ENCODE measurements at regions not wholly inside any gene's neighbourhood (a gene's known extent, or its start where the extent isn't known, plus 50 kb on each side); places are given as distances from the start of the nearest gene placed in this dataset.

GRCh38 chr9:82275258-82275927, 286.8 kb downstream of the SPATA31D1 start (continued):
- TF ChIP-seq, protein P1, sequence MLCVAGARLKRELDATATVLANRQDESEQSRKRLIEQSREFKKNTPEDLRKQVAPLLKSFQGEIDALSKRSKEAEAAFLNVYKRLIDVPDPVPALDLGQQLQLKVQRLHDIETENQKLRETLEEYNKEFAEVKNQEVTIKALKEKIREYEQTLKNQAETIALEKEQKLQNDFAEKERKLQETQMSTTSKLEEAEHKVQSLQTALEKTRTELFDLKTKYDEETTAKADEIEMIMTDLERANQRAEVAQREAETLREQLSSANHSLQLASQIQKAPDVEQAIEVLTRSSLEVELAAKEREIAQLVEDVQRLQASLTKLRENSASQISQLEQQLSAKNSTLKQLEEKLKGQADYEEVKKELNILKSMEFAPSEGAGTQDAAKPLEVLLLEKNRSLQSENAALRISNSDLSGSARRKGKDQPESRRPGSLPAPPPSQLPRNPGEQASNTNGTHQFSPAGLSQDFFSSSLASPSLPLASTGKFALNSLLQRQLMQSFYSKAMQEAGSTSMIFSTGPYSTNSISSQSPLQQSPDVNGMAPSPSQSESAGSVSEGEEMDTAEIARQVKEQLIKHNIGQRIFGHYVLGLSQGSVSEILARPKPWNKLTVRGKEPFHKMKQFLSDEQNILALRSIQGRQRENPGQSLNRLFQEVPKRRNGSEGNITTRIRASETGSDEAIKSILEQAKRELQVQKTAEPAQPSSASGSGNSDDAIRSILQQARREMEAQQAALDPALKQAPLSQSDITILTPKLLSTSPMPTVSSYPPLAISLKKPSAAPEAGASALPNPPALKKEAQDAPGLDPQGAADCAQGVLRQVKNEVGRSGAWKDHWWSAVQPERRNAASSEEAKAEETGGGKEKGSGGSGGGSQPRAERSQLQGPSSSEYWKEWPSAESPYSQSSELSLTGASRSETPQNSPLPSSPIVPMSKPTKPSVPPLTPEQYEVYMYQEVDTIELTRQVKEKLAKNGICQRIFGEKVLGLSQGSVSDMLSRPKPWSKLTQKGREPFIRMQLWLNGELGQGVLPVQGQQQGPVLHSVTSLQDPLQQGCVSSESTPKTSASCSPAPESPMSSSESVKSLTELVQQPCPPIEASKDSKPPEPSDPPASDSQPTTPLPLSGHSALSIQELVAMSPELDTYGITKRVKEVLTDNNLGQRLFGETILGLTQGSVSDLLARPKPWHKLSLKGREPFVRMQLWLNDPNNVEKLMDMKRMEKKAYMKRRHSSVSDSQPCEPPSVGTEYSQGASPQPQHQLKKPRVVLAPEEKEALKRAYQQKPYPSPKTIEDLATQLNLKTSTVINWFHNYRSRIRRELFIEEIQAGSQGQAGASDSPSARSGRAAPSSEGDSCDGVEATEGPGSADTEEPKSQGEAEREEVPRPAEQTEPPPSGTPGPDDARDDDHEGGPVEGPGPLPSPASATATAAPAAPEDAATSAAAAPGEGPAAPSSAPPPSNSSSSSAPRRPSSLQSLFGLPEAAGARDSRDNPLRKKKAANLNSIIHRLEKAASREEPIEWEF (CRISPR knock-in tag; IDR thresholded peaks at IDR 0.05): no peak
- TF ChIP-seq TGIF2 (CRISPR knock-in tag; IDR thresholded peaks at IDR 0.05) (no peak), NFXL1 (CRISPR knock-in tag; IDR thresholded peaks at IDR 0.05) (no peak), HOXB6 (CRISPR knock-in tag; IDR thresholded peaks at IDR 0.05; ENCODE audit: borderline replicate concordance) (no peak), ATF7 (IDR thresholded peaks at IDR 0.05) (no peak), MCM7 (IDR thresholded peaks at IDR 0.05) (no peak)

GRCh38 chr9:82281066-82281465, 292.5 kb downstream of the SPATA31D1 start:
- Histone ChIP-seq H3K27me3 (ENCODE audit: control insufficient read depth in 2 of 2, insufficient read depth in 2 of 2, low read length in 2 of 2) (no peaks in the 10 kb centered on the region), H2AFZ (ENCODE audit: low read depth, low read length) (no peak overlapping the region), H3K4me2 (ENCODE audit: insufficient read depth, low read length) (no peak overlapping the region), H3K4me1 (replicated peaks in 1 of 2; ENCODE audit: control insufficient read depth in 2 of 2, insufficient read depth in 2 of 2, low read length in 2 of 2) (no peaks in the 10 kb centered on the region), H3K27ac (ENCODE audit: extremely low read depth, low read depth, low read length) (no peak overlapping the region), H3K9ac (ENCODE audit: insufficient read depth in 1 of 2, low read depth in 2 of 2, low read length in 2 of 2) (no peak overlapping the region), H3K36me3 (ENCODE audit: control insufficient read depth, insufficient read depth, low read length) (no peaks in the 10 kb centered on the region), H3K9me1 (ENCODE audit: control insufficient read depth, insufficient read depth, low read length) (no peaks in the 10 kb centered on the region), H3K79me2 (ENCODE audit: control insufficient read depth, insufficient read depth, low read length) (no peaks in the 10 kb centered on the region), H3K4me3 (no peak overlapping the region), H4K20me1 (replicated peaks; ENCODE audit: control insufficient read depth, insufficient read depth, low read length) (no peaks in the 10 kb centered on the region), H3K9me3 (replicated peaks; ENCODE audit: control insufficient read depth, insufficient read depth, low read depth, low read length) (no peaks in the 10 kb centered on the region)
- intact Hi-C loops (cut with micrococcal nuclease) (no loop called here), in situ Hi-C loops (cut with MboI) (no loop called here)
- ChIA-PET CTCF (ENCODE audit: low intra/inter-chr PET ratio) (no interaction called here), POLR2A (no interaction called here)
- no peak for DNase-seq (ENCODE audit: extremely low read depth in 1 of 4, low spot score in 3 of 4)
- ATAC-seq: no peak
- FAIRE-seq: no peak
- BruUV-seq (replicated peaks): no TSS peak
- TF ChIP-seq, protein P2, sequence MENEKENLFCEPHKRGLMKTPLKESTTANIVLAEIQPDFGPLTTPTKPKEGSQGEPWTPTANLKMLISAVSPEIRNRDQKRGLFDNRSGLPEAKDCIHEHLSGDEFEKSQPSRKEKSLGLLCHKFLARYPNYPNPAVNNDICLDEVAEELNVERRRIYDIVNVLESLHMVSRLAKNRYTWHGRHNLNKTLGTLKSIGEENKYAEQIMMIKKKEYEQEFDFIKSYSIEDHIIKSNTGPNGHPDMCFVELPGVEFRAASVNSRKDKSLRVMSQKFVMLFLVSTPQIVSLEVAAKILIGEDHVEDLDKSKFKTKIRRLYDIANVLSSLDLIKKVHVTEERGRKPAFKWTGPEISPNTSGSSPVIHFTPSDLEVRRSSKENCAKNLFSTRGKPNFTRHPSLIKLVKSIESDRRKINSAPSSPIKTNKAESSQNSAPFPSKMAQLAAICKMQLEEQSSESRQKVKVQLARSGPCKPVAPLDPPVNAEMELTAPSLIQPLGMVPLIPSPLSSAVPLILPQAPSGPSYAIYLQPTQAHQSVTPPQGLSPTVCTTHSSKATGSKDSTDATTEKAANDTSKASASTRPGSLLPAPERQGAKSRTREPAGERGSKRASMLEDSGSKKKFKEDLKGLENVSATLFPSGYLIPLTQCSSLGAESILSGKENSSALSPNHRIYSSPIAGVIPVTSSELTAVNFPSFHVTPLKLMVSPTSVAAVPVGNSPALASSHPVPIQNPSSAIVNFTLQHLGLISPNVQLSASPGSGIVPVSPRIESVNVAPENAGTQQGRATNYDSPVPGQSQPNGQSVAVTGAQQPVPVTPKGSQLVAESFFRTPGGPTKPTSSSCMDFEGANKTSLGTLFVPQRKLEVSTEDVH (IDR thresholded peaks at IDR 0.05; ENCODE audit: low read depth, partially characterized antibody): no peak
- TF ChIP-seq ZNF12 (CRISPR knock-in tag; IDR thresholded peaks at IDR 0.05) (no peak), BDP1 (IDR thresholded peaks at IDR 0.05; ENCODE audit: insufficient read depth, insufficient read length) (no peak), ZNF76 (CRISPR knock-in tag; IDR thresholded peaks at IDR 0.05; ENCODE audit: borderline replicate concordance) (no peak), BCL6 (CRISPR knock-in tag; IDR thresholded peaks at IDR 0.05) (no peak), PTBP1 (IDR thresholded peaks at IDR 0.05; ENCODE audit: low read depth, low read length) (no peak), MTA1 (IDR thresholded peaks at IDR 0.05; ENCODE audit: borderline replicate concordance) (no peak), MEF2D (tag; conservative IDR thresholded peaks at IDR 0.05; ENCODE audit: low read depth) (no peak), ATF1 (CRISPR knock-in tag; IDR thresholded peaks at IDR 0.05) (no peak), ATF1 (tag; IDR thresholded peaks at IDR 0.05) (no peak), ZNF174 (CRISPR knock-in tag; IDR thresholded peaks at IDR 0.05) (no peak)

Data from K562 (cell line).